ENCODE measurements at regions not wholly inside any gene's neighbourhood (a gene's known extent, or its start where the extent isn't known, plus 50 kb on each side); places are given as distances from the start of the nearest gene placed in this dataset.

DNA sequence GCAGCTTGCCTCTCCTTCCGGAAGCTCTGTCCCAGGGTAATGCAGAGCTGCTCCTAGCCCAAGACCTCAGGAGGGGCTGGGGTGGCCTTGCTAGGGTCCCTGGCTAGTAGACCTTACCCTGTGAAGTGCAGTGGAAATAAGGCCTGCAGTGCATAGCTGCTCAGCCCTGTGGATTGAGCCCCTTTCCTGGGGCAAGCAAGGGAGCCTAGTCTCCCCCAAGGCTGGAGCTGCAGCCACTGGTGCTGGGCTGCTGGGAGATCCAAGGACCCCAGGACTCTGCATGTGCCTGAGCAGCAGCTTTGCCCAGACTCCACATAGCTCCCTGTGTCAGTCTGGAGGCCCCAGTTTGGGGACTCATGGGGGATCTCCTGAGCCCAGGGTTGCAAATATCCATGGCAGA lies 57.9 kb downstream of the FANCF start:
- no peak overlapping the region for H3K27ac ChIP-seq (ENCODE audit: low read depth, low read length)
- no peaks in the 10 kb centered on the region for H3K36me3 ChIP-seq (ENCODE audit: control insufficient read depth, insufficient read depth, low read length)
- H3K4me1 ChIP-seq (ENCODE audit: control insufficient read depth, insufficient read depth, low read length): no peaks in the 10 kb centered on the region
- H3K27me3 ChIP-seq (ENCODE audit: control insufficient read depth, insufficient read depth, low read length): no peaks in the 10 kb centered on the region
- no peak overlapping the region for H3K9ac ChIP-seq (ENCODE audit: low read length)
- H3K4me3 ChIP-seq (ENCODE audit: low read length): no peak overlapping the region

DNA sequence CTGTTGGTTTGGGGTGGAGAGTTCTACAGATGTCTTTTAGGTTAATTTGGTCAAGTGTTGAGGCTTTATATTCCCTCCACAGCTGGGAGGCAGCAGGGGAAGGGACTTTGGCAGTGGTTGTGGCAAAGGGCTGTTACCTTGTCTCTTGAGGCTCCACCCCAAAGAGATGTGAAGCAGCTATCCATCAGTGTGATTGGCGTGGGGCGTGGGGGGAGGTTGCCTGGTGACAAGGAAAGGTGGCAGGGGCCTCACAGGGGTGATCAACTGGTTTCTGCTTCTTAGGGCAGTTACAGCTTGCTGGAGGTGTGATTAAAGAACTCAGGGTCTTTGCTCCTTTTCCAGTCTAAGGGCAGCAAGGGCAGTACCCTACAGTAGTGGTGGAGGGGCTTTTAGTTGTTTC lies 59.3 kb downstream of the FANCF start:
- Histone ChIP-seq H3K4me1 (ENCODE audit: control insufficient read depth, insufficient read depth, low read length) (no peaks in the 10 kb centered on the region), H3K9ac (ENCODE audit: low read length) (no peak overlapping the region), H3K27me3 (ENCODE audit: control insufficient read depth, insufficient read depth, low read length) (no peaks in the 10 kb centered on the region), H3K27ac (ENCODE audit: low read depth, low read length) (no peak overlapping the region), H3K4me3 (ENCODE audit: low read length) (no peak overlapping the region), H3K36me3 (ENCODE audit: control insufficient read depth, insufficient read depth, low read length) (no peaks in the 10 kb centered on the region)

DNA sequence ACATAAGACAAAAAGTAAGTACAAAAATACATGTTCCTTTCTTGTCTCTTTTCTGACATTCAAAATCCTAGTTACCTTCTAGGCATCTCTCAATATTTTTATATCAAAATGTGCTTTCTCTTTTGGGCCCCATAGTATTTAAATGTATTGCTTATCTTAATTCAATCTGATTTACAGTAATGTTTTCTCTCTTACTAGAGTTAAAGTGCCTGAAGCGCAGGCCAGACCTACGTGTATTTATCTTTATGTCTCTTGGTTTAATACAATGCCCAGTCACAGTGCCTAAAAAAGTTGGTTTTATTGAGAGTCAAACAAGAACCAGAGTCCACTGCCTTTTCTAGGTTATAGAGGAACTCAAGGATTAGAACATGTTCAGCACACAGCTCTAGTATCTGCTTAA lies 64.3 kb downstream of the FANCF start:
- Histone ChIP-seq H3K9ac (ENCODE audit: low read length) (no peak overlapping the region), H3K4me1 (ENCODE audit: control insufficient read depth, insufficient read depth, low read length) (no peaks in the 10 kb centered on the region), H3K36me3 (ENCODE audit: control insufficient read depth, insufficient read depth, low read length) (no peaks in the 10 kb centered on the region), H3K4me3 (ENCODE audit: low read length) (no peak overlapping the region), H3K27ac (ENCODE audit: low read depth, low read length) (no peak overlapping the region), H3K27me3 (ENCODE audit: control insufficient read depth, insufficient read depth, low read length) (no peaks in the 10 kb centered on the region)

DNA sequence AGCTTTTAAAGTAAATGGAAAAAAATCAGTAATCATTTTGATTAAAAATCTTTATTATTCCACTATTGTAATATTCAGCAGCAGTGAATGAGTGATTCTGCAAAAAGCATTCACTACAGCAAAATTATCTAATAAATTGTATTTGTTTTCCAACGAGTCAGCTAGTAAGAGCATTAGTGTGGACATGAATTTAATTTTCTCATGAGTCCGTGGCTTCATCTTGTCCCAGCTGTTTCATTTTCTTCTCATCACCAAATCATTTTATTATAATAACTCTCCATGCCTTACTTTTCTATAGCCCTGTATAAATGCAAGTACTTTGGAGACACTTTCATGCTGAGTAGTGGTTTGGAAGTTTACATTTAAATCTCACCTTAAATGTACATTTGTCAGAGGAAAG lies 66.2 kb downstream of the FANCF start:
- no peaks in the 10 kb centered on the region for H3K4me1 ChIP-seq (ENCODE audit: control insufficient read depth, insufficient read depth, low read length)
- H3K27me3 ChIP-seq (ENCODE audit: control insufficient read depth, insufficient read depth, low read length): no peaks in the 10 kb centered on the region
- H3K9ac ChIP-seq (ENCODE audit: low read length): no peak overlapping the region
- no peak overlapping the region for H3K4me3 ChIP-seq (ENCODE audit: low read length)
- no peak overlapping the region for H3K27ac ChIP-seq (ENCODE audit: low read depth, low read length)
- no peaks in the 10 kb centered on the region for H3K36me3 ChIP-seq (ENCODE audit: control insufficient read depth, insufficient read depth, low read length)

DNA sequence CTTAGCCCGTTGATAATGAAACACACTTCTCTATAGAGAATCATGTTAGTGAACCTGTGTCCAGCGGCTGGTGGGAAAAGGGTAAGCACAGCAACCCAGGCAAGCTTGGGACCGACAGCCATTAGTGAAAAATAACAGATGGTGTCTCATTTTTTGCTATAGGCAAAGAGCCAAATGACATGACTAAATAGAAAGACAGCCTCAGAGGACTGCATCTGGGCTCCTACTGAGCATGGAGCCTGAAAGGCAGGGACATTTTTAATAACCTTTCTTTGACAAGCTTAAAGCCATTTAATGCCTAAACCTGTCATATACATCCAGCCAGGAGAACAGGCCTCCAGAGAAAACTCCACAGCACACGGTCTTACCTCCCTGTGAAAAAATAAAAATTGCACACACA lies 67.0 kb downstream of the FANCF start:
- H3K27ac ChIP-seq (ENCODE audit: low read depth, low read length): no peak overlapping the region
- H3K9ac ChIP-seq (ENCODE audit: low read length): no peak overlapping the region
- no peaks in the 10 kb centered on the region for H3K27me3 ChIP-seq (ENCODE audit: control insufficient read depth, insufficient read depth, low read length)
- H3K4me3 ChIP-seq (ENCODE audit: low read length): no peak overlapping the region
- H3K36me3 ChIP-seq (ENCODE audit: control insufficient read depth, insufficient read depth, low read length): no peaks in the 10 kb centered on the region
- H3K4me1 ChIP-seq (ENCODE audit: control insufficient read depth, insufficient read depth, low read length): no peaks in the 10 kb centered on the region

DNA sequence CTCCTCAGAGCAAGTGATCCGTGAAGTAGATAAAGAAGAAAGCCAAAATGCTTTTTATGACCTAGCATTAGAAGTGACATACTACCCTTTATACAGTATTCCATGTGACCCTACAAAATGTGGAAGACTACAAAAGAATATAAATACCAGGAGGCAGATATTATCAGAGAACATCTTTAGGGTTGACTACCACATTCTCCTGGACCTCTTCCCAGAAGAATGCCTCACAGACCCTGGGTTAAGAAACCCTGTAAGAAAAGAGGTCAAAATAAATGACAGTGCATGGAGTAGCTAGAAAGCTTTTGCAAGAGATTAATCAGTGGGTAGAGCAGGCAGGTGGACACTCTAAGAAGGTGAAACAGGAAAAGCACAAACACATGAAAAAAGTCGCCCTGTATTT lies 69.2 kb downstream of the FANCF start:
- no peaks in the 10 kb centered on the region for H3K27me3 ChIP-seq (ENCODE audit: control insufficient read depth, insufficient read depth, low read length)
- H3K27ac ChIP-seq (ENCODE audit: low read depth, low read length): no peak overlapping the region
- H3K36me3 ChIP-seq (ENCODE audit: control insufficient read depth, insufficient read depth, low read length): no peaks in the 10 kb centered on the region
- H3K4me3 ChIP-seq (ENCODE audit: low read length): no peak overlapping the region
- H3K9ac ChIP-seq (ENCODE audit: low read length): no peak overlapping the region
- H3K4me1 ChIP-seq (ENCODE audit: control insufficient read depth, insufficient read depth, low read length): no peaks in the 10 kb centered on the region

DNA sequence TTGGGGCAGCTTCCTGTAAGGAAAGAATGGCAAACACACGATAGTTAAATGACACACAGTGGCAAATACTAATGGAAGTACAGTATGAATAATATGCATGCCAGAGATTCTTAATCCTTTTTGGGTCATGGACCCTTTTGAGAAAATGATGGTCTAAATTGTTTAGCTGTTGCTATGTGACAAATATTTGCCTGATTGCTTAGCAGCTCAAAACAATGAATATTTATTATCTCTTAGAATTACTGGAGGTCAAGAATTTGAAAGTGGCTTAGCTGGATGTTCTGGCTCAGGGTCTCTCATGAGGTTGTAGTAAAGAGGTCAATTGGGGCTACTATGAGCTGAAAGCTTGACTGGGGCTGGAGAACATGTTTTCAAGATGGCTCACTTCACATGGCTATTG lies 69.7 kb downstream of the FANCF start:
- Histone ChIP-seq H3K27ac (ENCODE audit: low read depth, low read length) (no peak overlapping the region), H3K4me3 (ENCODE audit: low read length) (no peak overlapping the region), H3K4me1 (ENCODE audit: control insufficient read depth, insufficient read depth, low read length) (no peaks in the 10 kb centered on the region), H3K9ac (ENCODE audit: low read length) (no peak overlapping the region), H3K27me3 (ENCODE audit: control insufficient read depth, insufficient read depth, low read length) (no peaks in the 10 kb centered on the region), H3K36me3 (ENCODE audit: control insufficient read depth, insufficient read depth, low read length) (no peaks in the 10 kb centered on the region)

DNA sequence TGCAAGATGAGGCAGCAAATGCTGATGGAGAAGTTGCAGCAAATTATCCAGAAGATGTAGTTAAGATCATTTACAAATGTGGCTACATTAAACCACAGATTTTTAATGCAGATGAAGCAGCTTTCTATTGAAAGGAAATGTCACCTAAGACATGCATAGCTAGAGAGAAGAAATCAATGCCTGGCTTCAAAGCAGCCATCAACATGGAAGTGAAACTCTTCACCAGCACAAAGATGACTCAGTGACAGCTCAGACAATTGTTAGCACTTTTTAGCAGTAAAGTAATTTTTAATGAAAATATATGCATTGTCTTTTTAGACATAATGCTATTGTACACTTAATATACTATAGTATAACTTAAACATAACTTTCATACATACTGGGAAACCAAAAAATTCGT lies 71.4 kb downstream of the FANCF start:
- Histone ChIP-seq H3K4me3 (ENCODE audit: low read length) (no peak overlapping the region), H3K36me3 (ENCODE audit: control insufficient read depth, insufficient read depth, low read length) (no peaks in the 10 kb centered on the region), H3K4me1 (ENCODE audit: control insufficient read depth, insufficient read depth, low read length) (no peaks in the 10 kb centered on the region), H3K9ac (ENCODE audit: low read length) (no peak overlapping the region), H3K27ac (ENCODE audit: low read depth, low read length) (no peak overlapping the region), H3K27me3 (ENCODE audit: control insufficient read depth, insufficient read depth, low read length) (no peaks in the 10 kb centered on the region)

DNA sequence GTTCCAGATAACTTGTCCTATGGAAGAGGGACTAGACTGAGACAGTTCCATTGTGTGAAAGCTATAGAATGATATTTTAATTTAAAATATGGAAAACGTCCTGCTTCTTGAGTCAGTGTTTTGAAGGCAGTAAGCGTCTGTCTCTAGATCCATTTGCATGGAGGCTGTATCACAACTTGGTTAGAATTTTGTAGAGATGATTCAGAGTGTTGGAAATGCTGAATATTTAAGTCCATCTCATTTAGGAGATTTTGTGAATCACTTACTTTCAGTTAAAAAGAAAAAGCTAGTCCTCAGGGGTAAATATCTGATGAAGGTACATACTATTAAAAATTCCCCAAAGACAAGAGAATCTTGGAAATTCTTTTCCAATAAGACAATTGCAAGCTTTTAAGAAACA lies 72.7 kb downstream of the FANCF start:
- Histone ChIP-seq H3K4me3 (ENCODE audit: low read length) (no peak overlapping the region), H3K36me3 (ENCODE audit: control insufficient read depth, insufficient read depth, low read length) (no peaks in the 10 kb centered on the region), H3K27me3 (ENCODE audit: control insufficient read depth, insufficient read depth, low read length) (no peaks in the 10 kb centered on the region), H3K9ac (ENCODE audit: low read length) (no peak overlapping the region), H3K4me1 (ENCODE audit: control insufficient read depth, insufficient read depth, low read length) (no peaks in the 10 kb centered on the region), H3K27ac (ENCODE audit: low read depth, low read length) (no peak overlapping the region)

DNA sequence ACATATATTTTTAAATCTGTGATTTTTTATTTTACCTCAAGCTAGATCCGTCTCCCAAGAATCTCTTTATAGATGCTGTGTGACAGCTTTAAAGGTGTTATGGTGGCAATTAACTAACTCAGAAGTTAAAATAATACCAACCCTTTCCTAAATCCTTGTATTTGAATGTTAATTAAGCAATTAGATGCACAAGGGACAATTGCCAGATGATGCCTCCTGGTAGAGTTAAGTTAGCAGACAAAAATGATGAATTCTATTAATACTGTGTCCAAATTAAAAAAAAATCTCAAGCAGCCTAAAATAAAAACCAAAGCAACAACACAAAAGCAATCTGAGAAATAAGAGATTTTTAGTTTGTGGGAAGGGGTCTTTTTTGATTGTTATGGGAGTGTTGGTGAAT lies 78.9 kb downstream of the FANCF start:
- Histone ChIP-seq H3K4me1 (ENCODE audit: control insufficient read depth, insufficient read depth, low read length) (no peaks in the 10 kb centered on the region), H3K9ac (ENCODE audit: low read length) (no peak overlapping the region), H3K4me3 (ENCODE audit: low read length) (no peak overlapping the region), H3K27ac (ENCODE audit: low read depth, low read length) (no peak overlapping the region), H3K36me3 (ENCODE audit: control insufficient read depth, insufficient read depth, low read length) (no peaks in the 10 kb centered on the region), H3K27me3 (ENCODE audit: control insufficient read depth, insufficient read depth, low read length) (no peaks in the 10 kb centered on the region)

DNA sequence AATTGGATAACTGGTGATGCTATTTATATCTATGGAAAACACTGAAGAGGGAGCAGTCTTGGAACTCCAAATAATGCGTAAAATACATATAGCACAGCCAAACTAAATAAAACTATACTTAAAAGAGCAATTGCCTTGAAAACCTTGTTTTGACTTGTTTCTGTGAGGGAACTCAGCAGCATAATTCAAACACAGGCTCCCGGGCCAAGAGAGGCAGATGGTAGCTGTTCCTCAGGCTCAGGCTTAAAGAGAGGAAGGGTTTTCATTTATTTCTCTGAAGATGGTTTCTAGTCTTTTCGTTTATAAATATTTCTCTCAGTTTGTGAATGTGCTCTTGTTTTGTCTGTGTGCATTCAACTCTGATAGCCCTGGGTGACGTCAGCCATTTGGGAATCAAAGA lies 82.4 kb downstream of the FANCF start:
- Histone ChIP-seq H3K27ac (ENCODE audit: low read depth, low read length) (no peak overlapping the region), H3K9ac (ENCODE audit: low read length) (no peak overlapping the region), H3K4me3 (ENCODE audit: low read length) (no peak overlapping the region)

DNA sequence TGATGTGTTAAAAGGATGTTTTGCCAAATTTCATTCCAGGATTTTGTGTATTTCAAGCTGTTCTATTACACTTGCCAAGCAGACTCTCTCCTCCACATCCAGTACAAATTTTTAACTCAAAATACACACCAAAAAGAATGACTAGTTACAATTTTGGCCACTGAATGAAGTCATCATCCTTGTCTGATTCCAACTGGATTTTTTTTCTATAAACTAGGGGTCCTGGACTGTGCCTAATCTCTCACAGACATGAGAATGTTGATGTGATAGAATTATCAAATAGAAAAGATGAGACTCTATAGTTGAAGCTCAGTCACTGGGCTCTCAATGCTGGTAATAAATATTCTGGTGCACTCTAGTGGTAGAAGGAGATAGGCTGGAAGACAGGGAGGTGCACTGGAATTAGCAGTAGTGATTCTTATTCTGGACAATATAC lies 85.8 kb downstream of the FANCF start:
- no peaks in the 10 kb centered on the region for H3K36me3 ChIP-seq (ENCODE audit: control insufficient read depth, insufficient read depth, low read length)
- no peak overlapping the region for H3K9ac ChIP-seq (ENCODE audit: low read length)
- H3K27ac ChIP-seq (ENCODE audit: low read depth, low read length): no peak overlapping the region
- no peaks in the 10 kb centered on the region for H3K4me1 ChIP-seq (ENCODE audit: control insufficient read depth, insufficient read depth, low read length)
- no peak overlapping the region for H3K4me3 ChIP-seq (ENCODE audit: low read length)
- H3K27me3 ChIP-seq (ENCODE audit: control insufficient read depth, insufficient read depth, low read length): no peaks in the 10 kb centered on the region

More for the DNA sequence above, 82.4 kb downstream of the FANCF start:
- H3K36me3 ChIP-seq (ENCODE audit: control insufficient read depth, insufficient read depth, low read length): no peaks in the 10 kb centered on the region
- no peaks in the 10 kb centered on the region for H3K27me3 ChIP-seq (ENCODE audit: control insufficient read depth, insufficient read depth, low read length)
- no peaks in the 10 kb centered on the region for H3K4me1 ChIP-seq (ENCODE audit: control insufficient read depth, insufficient read depth, low read length)

DNA sequence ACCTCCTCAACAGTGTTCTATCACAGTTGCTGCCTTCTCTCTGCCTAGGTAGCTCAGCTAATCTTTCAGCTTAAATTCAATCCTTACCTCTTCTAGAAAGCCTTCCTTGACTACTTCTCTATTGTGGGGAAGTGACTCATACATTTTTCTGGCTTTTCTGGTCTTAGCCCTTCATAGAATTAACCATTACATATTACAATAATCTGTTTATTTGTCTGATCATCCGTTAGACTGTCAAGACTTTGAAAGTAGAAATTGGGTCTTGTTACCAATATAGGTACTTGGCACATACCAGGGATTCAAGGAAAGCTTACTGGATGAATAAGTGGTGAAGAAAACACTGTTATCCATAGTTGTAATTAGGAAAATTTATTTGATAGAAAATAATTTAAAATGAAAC lies 89.6 kb downstream of the FANCF start:
- Histone ChIP-seq H3K4me3 (ENCODE audit: low read length) (no peak overlapping the region), H3K36me3 (ENCODE audit: control insufficient read depth, insufficient read depth, low read length) (no peaks in the 10 kb centered on the region), H3K27me3 (ENCODE audit: control insufficient read depth, insufficient read depth, low read length) (no peaks in the 10 kb centered on the region), H3K4me1 (ENCODE audit: control insufficient read depth, insufficient read depth, low read length) (no peaks in the 10 kb centered on the region), H3K27ac (ENCODE audit: low read depth, low read length) (no peak overlapping the region), H3K9ac (ENCODE audit: low read length) (no peak overlapping the region)
